WTC11 (cell line): ENCODE measurements at regions not wholly inside any gene's neighbourhood (a gene's known extent, or its start where the extent isn't known, plus 50 kb on each side); places are given as distances from the start of the nearest gene placed in this dataset.

Source experiments
- ATF2 ChIP-seq: sonication (generic); formaldehyde crosslinking; IDR thresholded peaks from 2 replicates; pipeline ENCODE4 v1.8.1; 2022; ENCODE audit warnings: low read depth, missing genetic modification reagents, borderline replicate concordance
- CBFB ChIP-seq: sonication (generic); formaldehyde crosslinking; IDR thresholded peaks from 2 replicates; pipeline ENCODE4 v1.8.1; 2022; ENCODE audit warnings: mild to moderate bottlenecking, low read depth, missing genetic modification reagents
- CREM ChIP-seq: sonication (generic); formaldehyde crosslinking; IDR thresholded peaks from 2 replicates; pipeline ENCODE4 v1.8.1; 2022; ENCODE audit warnings: mild to moderate bottlenecking, missing genetic modification reagents, moderate library complexity
- CTCF ChIP-seq: fragments of 200-600 bp; IDR thresholded peaks from 2 replicates; pipeline ENCODE4 v1.8.0; 2022; ENCODE audit warnings: antibody characterized with exemption
- ETV6 ChIP-seq: sonication (generic); formaldehyde crosslinking; IDR thresholded peaks from 2 replicates; pipeline ENCODE4 v1.8.1; 2022; ENCODE audit warnings: mild to moderate bottlenecking, missing genetic modification reagents
- GTF2I ChIP-seq: fragments of 250-450 bp; sonication (Bioruptor Pico); conservative IDR thresholded peaks from 2 replicates; pipeline ENCODE4 v1.4.0; 2021; ENCODE audit warnings: mild to moderate bottlenecking
- IRF1 ChIP-seq: sonication (generic); formaldehyde crosslinking; IDR thresholded peaks from 2 replicates; pipeline ENCODE4 v1.8.0; 2023; ENCODE audit warnings: missing genetic modification reagents
- JUN ChIP-seq: sonication (generic); formaldehyde crosslinking; IDR thresholded peaks from 2 replicates; pipeline ENCODE4 v1.8.0; 2023; ENCODE audit warnings: mild to moderate bottlenecking, missing genetic modification reagents
- NFATC4 ChIP-seq: fragments of 250-450 bp; sonication (Bioruptor Pico); IDR thresholded peaks from 2 replicates; pipeline ENCODE4 v1.9.0; 2021; ENCODE audit warnings: mild to moderate bottlenecking
- SMAD4 ChIP-seq: sonication (generic); formaldehyde crosslinking; IDR thresholded peaks from 2 replicates; pipeline ENCODE4 v1.8.0; 2022; ENCODE audit warnings: mild to moderate bottlenecking, missing genetic modification reagents
- TF ChIP-seq, protein P1 (sequence below): sonication (generic); formaldehyde crosslinking; IDR thresholded peaks from 2 replicates; pipeline ENCODE4 v1.8.0; 2022; ENCODE audit warnings: mild to moderate bottlenecking, missing genetic modification reagents
- TF ChIP-seq, protein P2 (sequence below): sonication (generic); formaldehyde crosslinking; IDR thresholded peaks from 2 replicates; pipeline ENCODE4 v1.8.0; 2022; ENCODE audit warnings: mild to moderate bottlenecking, missing genetic modification reagents
- TF ChIP-seq, protein P3 (sequence below): sonication (generic); formaldehyde crosslinking; IDR thresholded peaks from 2 replicates; pipeline ENCODE4 v1.8.1; 2023; ENCODE audit warnings: mild to moderate bottlenecking, missing genetic modification reagents

DNA sequence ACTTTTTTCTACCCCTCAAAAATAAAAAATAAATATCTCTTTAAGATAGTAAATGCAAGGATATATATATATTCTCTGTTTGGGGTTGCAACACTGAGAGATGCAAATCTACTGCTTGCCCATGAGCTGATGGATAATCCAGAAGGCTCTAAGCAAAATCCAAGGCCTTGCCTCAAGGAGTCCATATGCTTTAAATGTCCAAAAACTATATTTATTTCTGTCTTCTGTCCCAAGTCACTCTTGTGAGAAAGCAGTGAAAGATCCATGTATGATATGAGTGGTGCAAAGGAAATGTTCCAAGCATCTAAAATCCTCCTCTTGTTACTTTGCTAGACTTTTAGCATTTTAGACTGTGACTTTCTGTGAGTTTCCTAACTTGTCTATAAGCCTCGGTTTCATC lies 92.9 kb upstream of the RNF152 start:
- TF ChIP-seq CTCF (no peak), SMAD4 (CRISPR knock-in tag) (no peak), JUN (CRISPR knock-in tag) (no peak), GTF2I (no peak), CBFB (CRISPR knock-in tag) (no peak), NFATC4 (CRISPR knock-in tag) (no peak), ETV6 (no peak), ATF2 (CRISPR knock-in tag) (no peak), IRF1 (CRISPR knock-in tag) (no peak), CREM (CRISPR knock-in tag) (no peak)
- TF ChIP-seq, protein P1, sequence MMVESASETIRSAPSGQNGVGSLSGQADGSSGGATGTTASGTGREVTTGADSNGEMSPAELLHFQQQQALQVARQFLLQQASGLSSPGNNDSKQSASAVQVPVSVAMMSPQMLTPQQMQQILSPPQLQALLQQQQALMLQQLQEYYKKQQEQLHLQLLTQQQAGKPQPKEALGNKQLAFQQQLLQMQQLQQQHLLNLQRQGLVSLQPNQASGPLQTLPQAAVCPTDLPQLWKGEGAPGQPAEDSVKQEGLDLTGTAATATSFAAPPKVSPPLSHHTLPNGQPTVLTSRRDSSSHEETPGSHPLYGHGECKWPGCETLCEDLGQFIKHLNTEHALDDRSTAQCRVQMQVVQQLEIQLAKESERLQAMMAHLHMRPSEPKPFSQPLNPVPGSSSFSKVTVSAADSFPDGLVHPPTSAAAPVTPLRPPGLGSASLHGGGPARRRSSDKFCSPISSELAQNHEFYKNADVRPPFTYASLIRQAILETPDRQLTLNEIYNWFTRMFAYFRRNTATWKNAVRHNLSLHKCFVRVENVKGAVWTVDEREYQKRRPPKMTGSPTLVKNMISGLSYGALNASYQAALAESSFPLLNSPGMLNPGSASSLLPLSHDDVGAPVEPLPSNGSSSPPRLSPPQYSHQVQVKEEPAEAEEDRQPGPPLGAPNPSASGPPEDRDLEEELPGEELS (CRISPR knock-in tag), result no peak
- TF ChIP-seq, protein P2, sequence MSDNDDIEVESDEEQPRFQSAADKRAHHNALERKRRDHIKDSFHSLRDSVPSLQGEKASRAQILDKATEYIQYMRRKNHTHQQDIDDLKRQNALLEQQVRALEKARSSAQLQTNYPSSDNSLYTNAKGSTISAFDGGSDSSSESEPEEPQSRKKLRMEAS (CRISPR knock-in tag), result no peak
- TF ChIP-seq, protein P3, sequence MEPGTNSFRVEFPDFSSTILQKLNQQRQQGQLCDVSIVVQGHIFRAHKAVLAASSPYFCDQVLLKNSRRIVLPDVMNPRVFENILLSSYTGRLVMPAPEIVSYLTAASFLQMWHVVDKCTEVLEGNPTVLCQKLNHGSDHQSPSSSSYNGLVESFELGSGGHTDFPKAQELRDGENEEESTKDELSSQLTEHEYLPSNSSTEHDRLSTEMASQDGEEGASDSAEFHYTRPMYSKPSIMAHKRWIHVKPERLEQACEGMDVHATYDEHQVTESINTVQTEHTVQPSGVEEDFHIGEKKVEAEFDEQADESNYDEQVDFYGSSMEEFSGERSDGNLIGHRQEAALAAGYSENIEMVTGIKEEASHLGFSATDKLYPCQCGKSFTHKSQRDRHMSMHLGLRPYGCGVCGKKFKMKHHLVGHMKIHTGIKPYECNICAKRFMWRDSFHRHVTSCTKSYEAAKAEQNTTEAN (CRISPR knock-in tag), result no peak
